Activated naive CD4-positive, alpha-beta T cell (primary cell): ENCODE measurements at regions not wholly inside any gene's neighbourhood (a gene's known extent, or its start where the extent isn't known, plus 50 kb on each side); places are given as distances from the start of the nearest gene placed in this dataset.

Experiments
- DNase-seq, 4 experiments: peaks; one replicate each; lab custom pipeline; 2025; lab: John Stamatoyannopoulos, UW

DNA sequence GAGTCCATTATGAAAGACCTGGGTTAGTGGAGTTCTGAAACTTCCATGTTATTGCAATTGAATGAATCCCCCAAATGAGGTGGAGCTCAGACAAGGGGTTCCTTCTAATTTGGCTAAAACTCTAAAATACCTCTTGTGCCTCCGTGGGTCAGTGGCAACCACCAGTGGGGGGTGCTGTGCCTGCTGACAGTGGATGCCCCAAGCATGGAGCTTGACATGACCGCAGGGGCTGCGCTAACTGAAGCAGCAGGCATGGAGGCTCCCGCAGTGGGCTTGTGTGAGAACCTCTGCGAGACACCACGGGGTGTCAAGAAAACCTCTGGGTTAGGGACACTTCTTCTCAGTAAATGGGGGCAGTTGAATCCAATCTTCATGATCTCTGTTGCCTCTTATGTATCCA, 200.5 kb downstream of the DRD1 start:
- no peak for DNase-seq

DNA sequence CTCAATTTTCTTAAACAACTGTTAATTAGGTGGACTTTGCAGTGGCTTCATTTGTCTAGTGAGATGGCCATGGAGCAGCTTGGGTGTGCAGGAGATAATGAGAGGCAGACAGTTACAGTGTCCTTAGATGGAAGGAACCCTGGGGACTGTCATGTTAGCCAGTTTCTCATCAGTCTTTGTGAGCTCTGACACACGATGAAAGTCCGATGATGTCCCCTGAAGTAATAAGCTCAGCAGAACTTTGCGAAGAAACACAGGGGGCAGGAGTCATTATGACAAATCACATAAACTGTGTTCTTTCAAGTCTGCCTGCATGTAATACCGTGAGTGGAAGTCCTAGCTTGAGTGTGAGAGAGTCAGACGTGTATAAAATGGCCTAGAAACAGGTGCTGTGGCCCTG, 201.8 kb downstream of the DRD1 start:
- no peak for DNase-seq

DNA sequence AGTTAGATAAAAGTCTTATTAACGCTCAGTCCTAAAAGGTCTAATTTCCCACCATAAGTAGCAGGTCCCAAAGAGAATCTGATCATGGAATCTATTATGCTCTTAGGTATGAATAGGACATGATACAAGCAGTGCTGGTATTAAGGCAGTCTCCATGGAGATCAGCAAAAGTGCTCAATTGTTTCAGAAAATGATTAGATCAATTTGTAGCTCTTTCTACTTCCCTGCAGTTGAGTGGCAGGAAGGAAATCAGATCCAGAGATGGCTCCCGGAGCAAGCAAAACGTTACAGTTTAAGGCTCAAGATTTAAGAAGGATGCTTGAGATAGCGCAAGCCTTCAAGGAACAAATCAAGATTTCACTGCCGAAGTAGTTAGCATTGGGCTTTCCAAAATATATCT, 205.7 kb downstream of the DRD1 start:
- DNase-seq, result no peak

- no peak for DNase-seq
Observed at GRCh38 chr5:175236176-175236575, 207.8 kb downstream of the DRD1 start.

GRCh38 chr5:175235251-175235960, 208.6 kb downstream of the DRD1 start:
- no peak for DNase-seq

- no peak for DNase-seq
Observed at GRCh38 chr5:175230299-175230698, 213.7 kb downstream of the DRD1 start.

GRCh38 chr5:175226506-175226905, 217.5 kb downstream of the DRD1 start:
- no peak for DNase-seq

DNA sequence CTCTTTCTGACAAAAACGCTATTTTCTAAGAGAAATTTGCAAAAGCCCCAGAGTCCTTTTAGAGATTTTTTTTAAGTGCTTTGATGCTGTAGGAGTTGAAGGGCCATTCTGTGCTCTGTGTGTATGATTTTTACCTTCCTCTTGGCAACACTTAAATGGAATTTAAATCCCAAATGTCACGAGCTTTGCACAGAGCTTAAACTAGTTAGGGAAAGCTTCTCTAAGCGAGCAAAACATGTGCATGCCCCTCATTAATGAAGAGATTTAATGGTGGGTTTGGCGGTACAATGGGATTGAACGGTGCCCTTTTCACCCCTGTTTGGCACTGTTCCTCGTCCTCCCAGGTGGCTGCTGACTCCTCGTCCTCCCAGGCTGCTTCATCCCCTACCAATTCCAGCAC, 220.7 kb downstream of the DRD1 start:
- no peak for DNase-seq

- no peak for DNase-seq
Observed at GRCh38 chr5:175222621-175223020, 221.4 kb downstream of the DRD1 start.

- DNase-seq, result no peak
Observed at GRCh38 chr5:175220549-175220948, 223.4 kb downstream of the DRD1 start.

GRCh38 chr5:175219366-175219765, 224.6 kb downstream of the DRD1 start:
- no peak for DNase-seq

- DNase-seq, result no peak
Observed at GRCh38 chr5:175216991-175217390, 227.0 kb downstream of the DRD1 start.

- DNase-seq, result no peak
Observed at GRCh38 chr5:175215906-175216305, 228.1 kb downstream of the DRD1 start.

- no peak for DNase-seq
Observed at GRCh38 chr5:175214152-175214551, 229.8 kb downstream of the DRD1 start.

DNA sequence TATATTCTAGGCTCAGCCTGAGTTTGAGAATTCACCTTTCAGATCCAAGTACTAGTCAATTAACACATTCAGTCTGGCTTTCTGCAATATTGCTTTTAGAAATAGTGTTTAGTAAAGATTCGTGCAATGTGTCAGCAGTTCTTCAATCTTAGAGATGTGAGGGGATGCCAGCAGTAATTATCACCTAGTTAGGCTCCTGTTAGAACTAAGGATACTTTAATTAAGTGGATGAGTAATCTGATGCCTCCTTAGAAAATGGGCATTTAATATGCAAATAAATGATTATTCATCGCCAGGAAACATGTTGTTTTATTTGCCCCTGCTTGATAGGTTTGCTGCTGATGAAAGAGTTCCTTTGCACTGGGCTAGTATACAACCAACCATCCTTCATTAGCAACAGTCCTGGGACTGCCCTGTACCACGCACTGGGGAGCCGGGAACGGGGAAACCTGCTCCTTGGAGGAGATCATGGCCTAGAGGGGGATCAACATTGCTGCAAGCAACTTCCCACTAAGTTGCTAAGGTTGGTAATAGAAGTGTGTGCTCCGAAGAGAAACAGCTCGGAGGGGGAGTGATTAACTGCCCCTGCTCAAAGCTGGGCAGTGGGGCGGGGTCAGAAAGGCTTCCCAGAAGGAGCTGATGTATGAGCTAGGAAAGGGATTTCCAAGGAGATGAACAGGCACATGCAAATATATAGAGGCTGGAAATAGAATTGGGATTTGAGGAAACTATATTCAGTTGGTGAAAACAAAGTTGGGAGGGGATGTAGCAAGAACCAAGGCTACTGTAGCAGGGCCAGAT, 231.8 kb downstream of the DRD1 start:
- DNase-seq, result no peak

DNA sequence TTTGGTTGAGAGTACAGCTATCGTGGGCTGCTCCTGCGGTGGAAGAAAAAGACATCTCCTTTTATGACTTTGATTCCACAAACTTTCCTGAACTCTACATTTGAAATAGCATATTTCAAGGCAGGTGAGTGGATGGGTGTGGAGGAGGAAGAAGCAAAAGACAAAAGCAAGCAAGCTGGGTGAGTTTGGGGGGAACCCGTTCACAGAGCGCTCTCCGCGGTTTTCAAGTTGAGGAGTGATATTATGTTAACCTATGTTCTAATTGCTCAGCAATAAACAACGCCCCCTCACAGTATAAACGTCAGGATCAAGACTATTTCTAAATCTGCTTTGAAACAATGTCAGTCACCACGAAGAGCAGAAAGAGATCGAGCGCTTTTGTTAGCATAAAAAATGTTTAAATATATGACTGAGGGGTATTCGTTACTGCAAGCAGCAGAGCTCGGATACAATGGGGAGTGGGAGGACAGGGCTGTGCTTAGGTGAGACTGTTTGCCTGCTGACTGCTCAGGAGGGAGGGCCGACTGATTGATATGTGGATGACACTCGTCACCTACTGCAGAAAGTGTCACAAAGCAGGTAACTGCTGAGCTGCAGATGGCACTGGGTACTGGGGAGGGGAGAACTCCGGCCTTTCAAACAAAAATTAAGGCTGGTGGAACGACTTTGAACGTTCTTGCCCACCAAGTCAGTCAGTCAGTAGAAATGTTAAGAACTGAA, 236.5 kb downstream of the DRD1 start:
- no peak for DNase-seq

- DNase-seq, result no peak
Observed at GRCh38 chr5:175206669-175207068, 237.3 kb downstream of the DRD1 start.

- DNase-seq, result no peak
Observed at GRCh38 chr5:175202463-175203068, 241.4 kb downstream of the DRD1 start.

DNA sequence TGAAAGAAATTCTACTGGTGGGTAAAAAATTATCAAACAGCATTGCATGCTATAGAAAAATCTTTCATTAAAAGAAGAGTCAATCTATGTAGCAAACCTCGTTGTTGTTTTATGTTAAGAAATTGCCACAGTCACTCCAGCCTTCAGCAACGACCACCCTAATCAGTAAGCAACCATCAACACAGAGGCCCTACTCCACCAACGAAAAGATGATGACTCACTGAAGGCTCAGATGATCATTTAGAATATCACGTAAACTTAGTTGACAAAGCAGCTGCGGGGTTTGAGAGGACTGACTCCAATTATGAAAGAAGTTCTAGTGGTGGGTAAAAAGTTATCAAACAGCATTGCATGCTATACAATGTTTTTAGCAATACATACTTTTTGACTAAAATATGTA, 242.6 kb downstream of the DRD1 start:
- no peak for DNase-seq

DNA sequence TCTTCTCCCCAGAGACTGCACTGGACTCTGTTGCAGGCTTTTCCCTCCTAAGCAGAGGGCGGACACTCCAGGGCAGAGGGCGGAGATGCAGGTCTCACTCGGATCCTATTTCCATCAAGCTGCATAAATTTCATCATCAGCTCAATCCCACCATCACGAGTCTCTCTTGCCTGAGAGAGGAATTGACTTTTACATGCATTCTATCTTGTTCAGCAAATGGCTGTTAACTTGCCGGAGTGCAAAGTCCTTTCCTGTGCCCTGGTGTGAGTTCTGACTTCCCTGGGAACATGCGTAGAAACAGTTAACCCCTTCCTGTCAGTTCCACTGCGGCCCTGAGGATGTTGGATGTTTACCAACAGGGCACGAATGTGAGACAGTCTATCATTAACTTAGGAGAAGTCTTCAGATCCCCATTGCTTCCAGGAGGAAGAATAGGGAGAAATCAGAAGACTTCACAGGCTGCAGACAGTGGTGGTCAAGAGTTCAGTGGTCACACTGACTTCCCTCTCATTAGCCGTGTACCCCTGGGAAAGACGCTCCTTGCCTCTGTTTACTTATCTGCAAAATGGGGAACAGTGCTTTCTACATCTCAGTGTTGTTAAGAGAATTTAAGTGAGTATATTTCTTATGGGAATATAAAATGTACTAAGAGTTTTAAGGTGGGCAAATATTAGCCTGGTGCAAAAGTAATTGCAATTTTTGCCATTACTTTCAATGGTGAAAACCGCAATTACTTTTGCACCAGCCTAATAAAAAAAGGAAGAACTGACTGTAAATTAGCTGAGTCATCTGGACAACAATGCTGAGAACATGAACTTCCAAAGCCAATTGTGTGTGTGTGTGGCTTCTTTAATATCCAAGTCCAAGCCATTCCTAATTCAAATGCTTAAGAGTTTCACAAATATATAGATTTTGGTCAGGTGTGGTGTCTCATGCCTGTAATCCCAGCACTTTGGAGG, 248.0 kb downstream of the DRD1 start:
- DNase-seq, result no peak

GRCh38 chr5:175181331-175181730, 262.7 kb downstream of the DRD1 start:
- DNase-seq, result no peak
